ENCODE measurements at regions not wholly inside any gene's neighbourhood (a gene's known extent, or its start where the extent isn't known, plus 50 kb on each side); places are given as distances from the start of the nearest gene placed in this dataset.

DNA sequence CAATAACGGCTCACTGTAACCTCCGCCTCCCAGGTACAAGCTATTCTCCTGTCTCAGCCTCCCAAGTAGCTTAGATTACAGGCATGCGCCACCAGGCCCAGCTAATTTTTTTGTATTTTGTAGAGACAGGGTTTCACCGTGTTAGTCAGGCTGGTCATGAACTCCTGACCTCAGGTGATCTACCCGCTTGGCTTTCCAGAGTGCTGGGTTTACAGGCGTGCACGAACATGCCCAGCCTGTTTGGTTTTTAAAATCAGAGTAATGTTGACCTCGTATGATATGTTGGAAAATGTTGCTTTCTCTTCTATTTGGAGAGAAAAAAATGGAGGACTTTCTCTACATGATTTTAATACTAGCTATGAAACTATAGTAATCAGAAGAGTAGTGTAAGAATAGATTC is 386.2 kb downstream of the PTH2R start:
- no peak for TF ChIP-seq CTCF (IDR thresholded peaks at IDR 0.05; ENCODE audit: low read depth, low read length, poor library complexity, severe bottlenecking)
- no peak for TF ChIP-seq EZH2phosphoT487 (IDR thresholded peaks at IDR 0.05; ENCODE audit: borderline replicate concordance, low read length)
